Stimulated activated CD4-positive, alpha-beta T cell treated with anti-CD3 and anti-CD28 coated beads, Interleukin-12 subunit alpha, Interleukin-12 subunit beta, amount 100 ng/mL, for 48 hours (primary cell): ENCODE measurements at regions not wholly inside any gene's neighbourhood (a gene's known extent, or its start where the extent isn't known, plus 50 kb on each side); places are given as distances from the start of the nearest gene placed in this dataset.

Experiments
- DNase-seq, 3 donors: peaks; one replicate each; pipeline ENCODE4 v3.0.0-alpha.2; 2020; ENCODE audit warnings: low read depth in 2 of 3, low spot score in 1 of 3

GRCh38 chr4:130143656-130144055, 1047.7 kb downstream of the C4orf33 start:
- no peak for DNase-seq

- DNase-seq, result no peak
These were observed 1050.8 kb downstream of the C4orf33 start for GRCh38 chr4:130146773-130147172.

GRCh38 chr4:130147641-130148040, 1051.7 kb downstream of the C4orf33 start:
- DNase-seq, result no peak

GRCh38 chr4:130154901-130155300, 1058.9 kb downstream of the C4orf33 start:
- no peak for DNase-seq

GRCh38 chr4:130163701-130164100, 1067.7 kb downstream of the C4orf33 start:
- no peak for DNase-seq

- no peak for DNase-seq
These were observed 1069.4 kb downstream of the C4orf33 start for GRCh38 chr4:130165381-130165780.

- DNase-seq, result no peak
These were observed 1076.2 kb downstream of the C4orf33 start for GRCh38 chr4:130172156-130172555.

GRCh38 chr4:130178106-130178505, 1082.2 kb downstream of the C4orf33 start:
- no peak for DNase-seq

GRCh38 chr4:130183096-130183495, 1087.1 kb downstream of the C4orf33 start:
- DNase-seq, result no peak

GRCh38 chr4:130183766-130184165, 1087.8 kb downstream of the C4orf33 start:
- DNase-seq, result no peak

- no peak for DNase-seq
These were observed 1089.2 kb downstream of the C4orf33 start for GRCh38 chr4:130185123-130185522.

GRCh38 chr4:130186931-130187330, 1091.0 kb downstream of the C4orf33 start:
- DNase-seq, result no peak

- no peak for DNase-seq
These were observed 1091.6 kb downstream of the C4orf33 start for GRCh38 chr4:130187587-130187986.

GRCh38 chr4:130192787-130193186, 1096.8 kb downstream of the C4orf33 start:
- DNase-seq, result no peak

- no peak for DNase-seq
These were observed 1102.0 kb downstream of the C4orf33 start for GRCh38 chr4:130197946-130198345.

GRCh38 chr4:130203571-130203970, 1107.6 kb downstream of the C4orf33 start:
- DNase-seq, result no peak

- no peak for DNase-seq
These were observed 1114.9 kb downstream of the C4orf33 start for GRCh38 chr4:130210864-130211263.

GRCh38 chr4:130214268-130214667, 1118.3 kb downstream of the C4orf33 start:
- no peak for DNase-seq

- no peak for DNase-seq
These were observed 1137.6 kb downstream of the C4orf33 start for GRCh38 chr4:130233377-130234047.

- no peak for DNase-seq
These were observed 1142.2 kb downstream of the C4orf33 start for GRCh38 chr4:130238121-130238520.

GRCh38 chr4:130249002-130249401, 1153.0 kb downstream of the C4orf33 start:
- no peak for DNase-seq

GRCh38 chr4:130257271-130257670, 1161.3 kb downstream of the C4orf33 start:
- DNase-seq, result no peak

GRCh38 chr4:130266814-130267213, 1170.9 kb downstream of the C4orf33 start:
- DNase-seq, result no peak
